Suprapubic skin (tissue), 4 donors: ENCODE measurements at regions not wholly inside any gene's neighbourhood (a gene's known extent, or its start where the extent isn't known, plus 50 kb on each side); places are given as distances from the start of the nearest gene placed in this dataset.

Experiments used
- CTCF ChIP-seq, 2 donors: fragments of 200-600 bp in 1 of 2; fragments of 450-650 bp in 1 of 2; sonication (generic) in 1 of 2; IDR thresholded peaks; one replicate each; pipeline ENCODE4 v1.5.1; 2016 to 2019; ENCODE audit warnings: antibody characterized with exemption in 2 of 2, mild to moderate bottlenecking in 1 of 2, moderate library complexity in 1 of 2
- EP300 ChIP-seq: sonication (generic); formaldehyde crosslinking; IDR thresholded peaks from one replicate; pipeline ENCODE4 v1.6.1; 2017; ENCODE audit warnings: antibody characterized with exemption
- POLR2A ChIP-seq, 2 donors: fragments of 450-650 bp; IDR thresholded peaks; one replicate each; pipeline ENCODE4 v1.6.1; 2017; ENCODE audit warnings: antibody characterized with exemption in 2 of 2, mild to moderate bottlenecking in 2 of 2, moderate library complexity in 2 of 2
- POLR2AphosphoS5 ChIP-seq, 3 donors: sonication (generic); formaldehyde crosslinking; IDR thresholded peaks; one replicate each; pipeline ENCODE4 v1.6.1; 2017; ENCODE audit warnings: antibody characterized with exemption in 3 of 3

GRCh38 chr3:13130464-13131193 is 57.4 kb upstream of the IQSEC1 start:
- TF ChIP-seq CTCF (IDR thresholded peaks at IDR 0.05) (no peak), POLR2AphosphoS5 (IDR thresholded peaks at IDR 0.05) (no peak), POLR2A (IDR thresholded peaks at IDR 0.05) (no peak), EP300 (no peak)
